OCI-LY3 (cell line): ENCODE measurements at regions not wholly inside any gene's neighbourhood (a gene's known extent, or its start where the extent isn't known, plus 50 kb on each side); places are given as distances from the start of the nearest gene placed in this dataset.

Experiments used
- H2AFZ ChIP-seq: fragments of 200-600, 300-600 bp; shearing (Covaris generic); 2 replicates; pipeline ENCODE4 v1.6.0; 2014; ENCODE audit warnings: antibody characterized with exemption, low read depth, low read length
- H3K27ac ChIP-seq: fragments of 200-600, 300-600 bp; sonication (generic); 2 replicates; pipeline ENCODE4 v1.5.1; 2014; ENCODE audit warnings: mild to moderate bottlenecking, low read length, moderate library complexity, mixed read lengths
- H3K27me3 ChIP-seq: fragments of 200-600, 300-600 bp; sonication (generic); 2 replicates; pipeline ENCODE4 v1.6.1; 2014; ENCODE audit warnings: low read depth, low read length, mixed read lengths
- H3K36me3 ChIP-seq: fragments of 200-600, 300-600 bp; sonication (generic); replicated peaks from 2 replicates; pipeline ENCODE3; 2014; ENCODE audit warnings: low read depth, low read length, mixed read lengths
- H3K4me1 ChIP-seq: fragments of 300-600, 200-600 bp; sonication (generic); 2 replicates; pipeline ENCODE4 v1.6.1; 2014; ENCODE audit warnings: low read length, mixed read lengths
- H3K4me2 ChIP-seq: fragments of 200-600, 300-600 bp; sonication (generic); 2 replicates; pipeline ENCODE4 v1.6.1; 2014; ENCODE audit warnings: low read length, mixed read lengths
- H3K4me3 ChIP-seq: fragments of 300-600, 200-600 bp; sonication (generic); 2 replicates; pipeline ENCODE4 v1.5.1; 2014; ENCODE audit warnings: antibody characterized with exemption, mild to moderate bottlenecking, low read length, moderate library complexity
- H3K79me2 ChIP-seq: fragments of 300-600, 200-600 bp; shearing (Covaris generic); 2 replicates; pipeline ENCODE4 v1.6.1; 2014; ENCODE audit warnings: mild to moderate bottlenecking, low read length, mixed read lengths
- H3K9ac ChIP-seq: fragments of 300-600, 200-600 bp; shearing (Covaris generic); 2 replicates; pipeline ENCODE4 v1.6.0; 2014; ENCODE audit warnings: mild to moderate bottlenecking, low read length, moderate library complexity
- H3K9me3 ChIP-seq: fragments of 200-600, 300-600 bp; shearing (Covaris generic); 2 replicates; pipeline ENCODE4 v1.6.1; 2014; ENCODE audit warnings: low read length, mixed read lengths; ENCODE audit not compliant: insufficient read depth
- H4K20me1 ChIP-seq: fragments of 200-600, 300-600 bp; sonication (generic); 2 replicates; pipeline ENCODE4 v1.6.1; 2016; ENCODE audit warnings: low read length, mixed read lengths; ENCODE audit not compliant: insufficient read depth
- EZH2phosphoT487 ChIP-seq: fragments of 200-600 bp; shearing (Covaris generic); IDR thresholded peaks from 2 replicates; pipeline ENCODE4 v1.6.1; 2018; ENCODE audit warnings: antibody characterized with exemption, mixed run types, low read depth
- TF ChIP-seq, protein P1 (sequence below): fragments of 200-600, 300-600 bp; sonication (generic); IDR thresholded peaks from 2 replicates; pipeline ENCODE4 v1.5.1; 2014; ENCODE audit warnings: antibody characterized with exemption, low read length, low read depth

DNA sequence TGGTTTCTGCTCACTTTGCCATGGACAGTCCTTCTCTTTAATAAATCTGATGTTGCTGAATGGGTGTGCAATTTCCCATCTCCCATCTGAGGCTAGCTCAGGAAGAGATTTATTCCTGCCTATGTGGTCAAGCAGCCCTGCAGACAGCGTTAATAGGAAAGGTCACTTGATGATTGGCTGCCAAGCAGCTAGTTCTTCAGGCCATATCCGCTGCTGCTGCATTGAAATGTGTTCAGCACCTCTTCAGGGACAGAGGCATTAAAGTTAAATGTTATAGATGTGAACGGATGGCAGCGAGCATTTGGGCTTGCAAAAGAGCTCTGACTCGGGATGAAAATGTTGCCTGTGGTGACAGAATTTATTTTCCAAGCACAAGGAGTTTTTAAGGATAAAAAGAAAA is 474.2 kb downstream of the PIK3C3 start:
- no peak for TF ChIP-seq EZH2phosphoT487
- TF ChIP-seq, protein P1, sequence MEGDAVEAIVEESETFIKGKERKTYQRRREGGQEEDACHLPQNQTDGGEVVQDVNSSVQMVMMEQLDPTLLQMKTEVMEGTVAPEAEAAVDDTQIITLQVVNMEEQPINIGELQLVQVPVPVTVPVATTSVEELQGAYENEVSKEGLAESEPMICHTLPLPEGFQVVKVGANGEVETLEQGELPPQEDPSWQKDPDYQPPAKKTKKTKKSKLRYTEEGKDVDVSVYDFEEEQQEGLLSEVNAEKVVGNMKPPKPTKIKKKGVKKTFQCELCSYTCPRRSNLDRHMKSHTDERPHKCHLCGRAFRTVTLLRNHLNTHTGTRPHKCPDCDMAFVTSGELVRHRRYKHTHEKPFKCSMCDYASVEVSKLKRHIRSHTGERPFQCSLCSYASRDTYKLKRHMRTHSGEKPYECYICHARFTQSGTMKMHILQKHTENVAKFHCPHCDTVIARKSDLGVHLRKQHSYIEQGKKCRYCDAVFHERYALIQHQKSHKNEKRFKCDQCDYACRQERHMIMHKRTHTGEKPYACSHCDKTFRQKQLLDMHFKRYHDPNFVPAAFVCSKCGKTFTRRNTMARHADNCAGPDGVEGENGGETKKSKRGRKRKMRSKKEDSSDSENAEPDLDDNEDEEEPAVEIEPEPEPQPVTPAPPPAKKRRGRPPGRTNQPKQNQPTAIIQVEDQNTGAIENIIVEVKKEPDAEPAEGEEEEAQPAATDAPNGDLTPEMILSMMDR = no peak
- H3K79me2 ChIP-seq = no peaks in the 10 kb centered on the region
- no peak overlapping the region for H2AFZ ChIP-seq
- H3K4me3 ChIP-seq = no peak overlapping the region
- no peaks in the 10 kb centered on the region for H3K9me3 ChIP-seq
- H3K36me3 ChIP-seq = no peaks in the 10 kb centered on the region
- no peak overlapping the region for H3K27ac ChIP-seq
- no peaks in the 10 kb centered on the region for H4K20me1 ChIP-seq
- no peaks in the 10 kb centered on the region for H3K27me3 ChIP-seq
- no peak overlapping the region for H3K9ac ChIP-seq
- no peaks in the 10 kb centered on the region for H3K4me1 ChIP-seq
- no peak overlapping the region for H3K4me2 ChIP-seq

- Histone ChIP-seq H2AFZ (no peak overlapping the region), H3K4me2 (no peak overlapping the region), H3K27me3 (no peaks in the 10 kb centered on the region), H3K9me3 (no peaks in the 10 kb centered on the region), H3K79me2 (no peaks in the 10 kb centered on the region), H4K20me1 (no peaks in the 10 kb centered on the region), H3K4me1 (no peaks in the 10 kb centered on the region), H3K27ac (no peak overlapping the region), H3K4me3 (no peak overlapping the region), H3K9ac (no peak overlapping the region), H3K36me3 (no peaks in the 10 kb centered on the region)
- no peak for TF ChIP-seq EZH2phosphoT487
- TF ChIP-seq, protein P1 = no peak
Measured at GRCh38 chr18:42436222-42436765, 481.3 kb downstream of the PIK3C3 start.

DNA sequence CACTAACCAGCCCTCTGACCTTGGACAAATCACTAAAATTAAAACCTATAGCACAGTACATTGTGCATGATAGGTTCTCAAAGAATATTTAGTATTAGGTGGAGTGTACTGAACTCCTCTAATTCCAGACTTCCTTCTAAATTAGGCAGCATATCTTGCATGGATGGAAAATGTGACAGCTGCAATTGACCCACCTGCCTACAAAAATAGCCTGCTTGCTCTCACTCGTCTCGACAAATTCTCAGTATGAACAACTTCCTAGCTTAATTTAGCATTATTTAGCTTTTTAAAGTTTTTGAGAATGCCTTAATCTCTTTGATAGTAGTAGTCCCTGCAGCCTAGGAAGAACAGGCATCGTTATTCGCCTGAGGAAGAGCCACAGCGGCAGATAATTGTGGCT is 482.0 kb downstream of the PIK3C3 start:
- Histone ChIP-seq H3K79me2 (no peaks in the 10 kb centered on the region), H3K27me3 (no peaks in the 10 kb centered on the region), H3K4me3 (no peak overlapping the region), H3K27ac (no peak overlapping the region), H4K20me1 (no peaks in the 10 kb centered on the region), H3K36me3 (no peaks in the 10 kb centered on the region), H3K4me2 (no peak overlapping the region), H2AFZ (no peak overlapping the region), H3K9ac (no peak overlapping the region), H3K4me1 (no peaks in the 10 kb centered on the region), H3K9me3 (no peaks in the 10 kb centered on the region)
- TF ChIP-seq, protein P1 = no peak
- no peak for TF ChIP-seq EZH2phosphoT487

DNA sequence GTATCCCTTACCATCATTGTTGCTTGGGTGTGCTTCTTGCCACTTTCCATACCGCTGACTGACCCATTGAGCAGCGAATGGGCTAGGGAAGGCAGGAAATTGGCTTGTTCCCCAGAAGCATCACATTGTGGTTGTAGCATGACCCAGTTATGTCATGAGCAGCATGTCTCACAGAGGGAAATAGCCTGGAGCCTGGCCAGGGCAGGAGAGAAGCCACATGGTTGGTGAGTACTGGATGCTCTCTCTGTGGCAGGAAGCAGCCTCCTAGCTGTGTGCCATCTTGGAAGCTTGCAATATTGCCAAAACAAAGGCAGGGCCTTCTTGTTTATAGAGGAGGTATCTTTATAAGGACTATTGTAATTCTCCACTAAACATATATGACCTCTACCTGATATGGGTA is 482.6 kb downstream of the PIK3C3 start:
- Histone ChIP-seq H3K4me2 (no peak overlapping the region), H3K4me3 (no peak overlapping the region), H3K27ac (no peak overlapping the region), H3K4me1 (peaks cover 2% of the 10 kb centered on the region; the same call in 1 of the 2 replicates), H3K27me3 (no peaks in the 10 kb centered on the region), H3K36me3 (no peaks in the 10 kb centered on the region), H2AFZ (no peak overlapping the region), H3K79me2 (no peaks in the 10 kb centered on the region), H3K9ac (no peak overlapping the region), H3K9me3 (no peaks in the 10 kb centered on the region), H4K20me1 (no peaks in the 10 kb centered on the region)
- TF ChIP-seq, protein P1 = no peak
- TF ChIP-seq EZH2phosphoT487 = no peak
